Body of pancreas (tissue), 4 donors: ENCODE measurements at regions not wholly inside any gene's neighbourhood (a gene's known extent, or its start where the extent isn't known, plus 50 kb on each side); places are given as distances from the start of the nearest gene placed in this dataset.

Source experiments
- POLR2A ChIP-seq, 3 donors: fragments of 450-650 bp; IDR thresholded peaks; one replicate each; pipeline ENCODE4 v1.6.1; 2016; ENCODE audit warnings: antibody characterized with exemption in 3 of 3, mild to moderate bottlenecking in 2 of 3
- TF ChIP-seq, protein P1 (sequence below), 7 experiments: fragments of 450-650 bp in 4 of 7; fragments of 200-600 bp in 3 of 7; sonication (generic) in 3 of 7; IDR thresholded peaks; one replicate each; pipeline ENCODE4 v1.5.1; 2016 to 2019; ENCODE audit warnings: antibody characterized with exemption in 7 of 7

DNA sequence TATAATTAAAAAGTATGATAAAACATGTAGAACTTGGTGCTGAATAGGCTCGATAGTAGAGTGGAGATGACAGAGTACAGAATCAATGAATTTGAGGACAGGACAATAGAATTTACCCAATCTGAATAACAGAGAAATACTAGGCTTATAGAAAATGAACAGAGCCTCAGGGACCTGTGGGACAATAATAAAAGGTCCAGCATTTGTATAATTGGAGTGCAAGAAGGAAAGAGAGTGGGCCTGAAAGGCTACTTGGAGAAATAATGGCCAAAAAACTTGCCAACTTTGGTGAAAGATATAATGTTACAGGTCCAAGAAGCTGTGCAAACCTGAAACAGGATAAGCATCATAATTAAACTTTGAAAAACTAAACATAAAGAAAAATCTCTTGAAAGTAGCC is 227.3 kb downstream of the CXCL12 start:
- TF ChIP-seq, protein P1, sequence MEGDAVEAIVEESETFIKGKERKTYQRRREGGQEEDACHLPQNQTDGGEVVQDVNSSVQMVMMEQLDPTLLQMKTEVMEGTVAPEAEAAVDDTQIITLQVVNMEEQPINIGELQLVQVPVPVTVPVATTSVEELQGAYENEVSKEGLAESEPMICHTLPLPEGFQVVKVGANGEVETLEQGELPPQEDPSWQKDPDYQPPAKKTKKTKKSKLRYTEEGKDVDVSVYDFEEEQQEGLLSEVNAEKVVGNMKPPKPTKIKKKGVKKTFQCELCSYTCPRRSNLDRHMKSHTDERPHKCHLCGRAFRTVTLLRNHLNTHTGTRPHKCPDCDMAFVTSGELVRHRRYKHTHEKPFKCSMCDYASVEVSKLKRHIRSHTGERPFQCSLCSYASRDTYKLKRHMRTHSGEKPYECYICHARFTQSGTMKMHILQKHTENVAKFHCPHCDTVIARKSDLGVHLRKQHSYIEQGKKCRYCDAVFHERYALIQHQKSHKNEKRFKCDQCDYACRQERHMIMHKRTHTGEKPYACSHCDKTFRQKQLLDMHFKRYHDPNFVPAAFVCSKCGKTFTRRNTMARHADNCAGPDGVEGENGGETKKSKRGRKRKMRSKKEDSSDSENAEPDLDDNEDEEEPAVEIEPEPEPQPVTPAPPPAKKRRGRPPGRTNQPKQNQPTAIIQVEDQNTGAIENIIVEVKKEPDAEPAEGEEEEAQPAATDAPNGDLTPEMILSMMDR (IDR thresholded peaks at IDR 0.05): no peak
- TF ChIP-seq POLR2A (IDR thresholded peaks at IDR 0.05): no peak
